Endodermal cell (in vitro differentiated cells): ENCODE measurements at regions not wholly inside any gene's neighbourhood (a gene's known extent, or its start where the extent isn't known, plus 50 kb on each side); places are given as distances from the start of the nearest gene placed in this dataset.

Experiments used
- DNase-seq: peaks from one replicate; pipeline ENCODE4 v3.0.0-alpha.2; 2017
- H3K27ac ChIP-seq: 2 replicates; pipeline ENCODE4 v1.5.1; 2013; ENCODE audit warnings: mild to moderate bottlenecking, low read depth, low read length, moderate library complexity
- H3K27me3 ChIP-seq: 2 replicates; pipeline ENCODE4 v1.6.1; 2013; ENCODE audit warnings: mild to moderate bottlenecking, low read length, moderate library complexity; ENCODE audit not compliant: insufficient read depth, control insufficient read depth, poor library complexity, severe bottlenecking
- H3K36me3 ChIP-seq: 2 replicates; pipeline ENCODE4 v1.7.0; 2013; ENCODE audit warnings: mild to moderate bottlenecking, low read length, moderate library complexity; ENCODE audit not compliant: control insufficient read depth, insufficient read depth
- H3K4me1 ChIP-seq: one replicate; pipeline ENCODE4 v1.7.0; 2013; ENCODE audit warnings: low read length; ENCODE audit not compliant: control insufficient read depth, insufficient read depth
- H3K4me3 ChIP-seq: 2 replicates; pipeline ENCODE4 v1.5.1; 2013; ENCODE audit warnings: mild to moderate bottlenecking, low read length, moderate library complexity
- H3K9ac ChIP-seq: 2 replicates; pipeline ENCODE4 v1.6.1; 2013; ENCODE audit warnings: mild to moderate bottlenecking, low read length, moderate library complexity; ENCODE audit not compliant: poor library complexity, severe bottlenecking; ENCODE audit errors: extremely low read depth
- H3K9me3 ChIP-seq: 2 replicates; pipeline ENCODE4 v1.6.1; 2013; ENCODE audit warnings: mild to moderate bottlenecking, low read length, moderate library complexity; ENCODE audit not compliant: control insufficient read depth
- H3K27ac Mint-ChIP-seq: 2 replicates; pipeline ENCODE4 v1.8.0; 2020; ENCODE audit warnings: mixed read lengths
- H3K27me3 Mint-ChIP-seq: 2 replicates; pipeline ENCODE4 v1.8.0; 2021; ENCODE audit warnings: mild to moderate bottlenecking, mixed read lengths; ENCODE audit not compliant: insufficient read depth
- H3K36me3 Mint-ChIP-seq: 2 replicates; pipeline ENCODE4 v1.8.0; 2020; ENCODE audit warnings: low read depth, mixed read lengths
- H3K4me1 Mint-ChIP-seq: 2 replicates; pipeline ENCODE4 v1.8.0; 2020; ENCODE audit warnings: mixed read lengths
- H3K4me3 Mint-ChIP-seq: 2 replicates; pipeline ENCODE4 v1.8.0; 2020; ENCODE audit warnings: mild to moderate bottlenecking, moderate library complexity, mixed read lengths
- H3K9me3 Mint-ChIP-seq: 2 replicates; pipeline ENCODE4 v1.8.0; 2020; ENCODE audit warnings: mild to moderate bottlenecking, mixed read lengths
- CTCF ChIP-seq: fragments of 200-600 bp; sonication (generic); conservative IDR thresholded peaks from 2 replicates; pipeline ENCODE4 v1.5.0; 2021; ENCODE audit warnings: antibody characterized with exemption, mild to moderate bottlenecking
- WGBS, 2 experiments: methylation state at CpG; one replicate each; pipeline versions ENCODE4 v1.1.5 to v1.1.7; 2013; ENCODE audit warnings: missing lambda C conversion rate in 2 of 2, mixed read lengths in 1 of 2; ENCODE audit not compliant: insufficient coverage in 1 of 2, insufficient read length in 1 of 2; 5-methylcytosine and 5-hydroxymethylcytosine counted together

- DNase-seq = no peak
- H3K27ac ChIP-seq = no peak overlapping the region
- H3K36me3 ChIP-seq = no peaks in the 10 kb centered on the region
- no peaks in the 10 kb centered on the region for H3K27me3 ChIP-seq
- H3K9ac ChIP-seq = no peak overlapping the region
- no peaks in the 10 kb centered on the region for H3K27me3 Mint-ChIP-seq
- no peaks in the 10 kb centered on the region for H3K9me3 Mint-ChIP-seq
- H3K4me1 Mint-ChIP-seq = no peaks in the 10 kb centered on the region
- H3K9me3 ChIP-seq = no peaks in the 10 kb centered on the region
- H3K27ac Mint-ChIP-seq = no peak overlapping the region
- no peaks in the 10 kb centered on the region for H3K36me3 Mint-ChIP-seq
- TF ChIP-seq CTCF = no peak
- no peak overlapping the region for H3K4me3 Mint-ChIP-seq
- whole genome bisulfite sequencing, 2 experiments = no CpG with 5 or more reads among the region's 1 CpG
- H3K4me1 ChIP-seq = no peaks in the 10 kb centered on the region
- no peak overlapping the region for H3K4me3 ChIP-seq
These were observed 786.4 kb upstream of the SLITRK1 start for GRCh38 chr13:84668637-84669036.

- Histone ChIP-seq H3K9ac (no peak overlapping the region), H3K36me3 (no peaks in the 10 kb centered on the region), H3K4me1 (no peaks in the 10 kb centered on the region), H3K27ac (no peak overlapping the region), H3K9me3 (no peaks in the 10 kb centered on the region), H3K27me3 (no peaks in the 10 kb centered on the region), H3K4me3 (no peak overlapping the region)
- TF ChIP-seq CTCF = no peak
- 84 to 87% methylated on average over 3 of the region's 3 CpGs for WGBS, 2 experiments
- Mint-ChIP-seq H3K4me1 (peaks cover 2% of the 10 kb centered on the region), H3K4me3 (no peak overlapping the region), H3K9me3 (no peaks in the 10 kb centered on the region), H3K27me3 (no peaks in the 10 kb centered on the region), H3K27ac (no peak overlapping the region), H3K36me3 (no peaks in the 10 kb centered on the region)
- DNase-seq = no peak
These were observed 780.2 kb upstream of the SLITRK1 start for GRCh38 chr13:84662491-84662890.

GRCh38 chr13:84661718-84662117 lies 779.4 kb upstream of the SLITRK1 start:
- no peaks in the 10 kb centered on the region for H3K27me3 ChIP-seq
- no peak for DNase-seq
- no peak overlapping the region for H3K9ac ChIP-seq
- H3K4me1 ChIP-seq = no peaks in the 10 kb centered on the region
- 86 to 98% methylated on average over 4 to 5 of the region's 5 CpGs for WGBS, 2 experiments
- no peaks in the 10 kb centered on the region for H3K36me3 Mint-ChIP-seq
- no peaks in the 10 kb centered on the region for H3K9me3 Mint-ChIP-seq
- no peak overlapping the region for H3K4me3 ChIP-seq
- no peak overlapping the region for H3K27ac Mint-ChIP-seq
- H3K4me3 Mint-ChIP-seq = no peak overlapping the region
- H3K36me3 ChIP-seq = no peaks in the 10 kb centered on the region
- no peak overlapping the region for H3K27ac ChIP-seq
- H3K27me3 Mint-ChIP-seq = no peaks in the 10 kb centered on the region
- H3K4me1 Mint-ChIP-seq = peaks cover 2% of the 10 kb centered on the region
- no peaks in the 10 kb centered on the region for H3K9me3 ChIP-seq
- no peak for TF ChIP-seq CTCF
